Sigmoid colon (tissue), 4 donors: ENCODE measurements at regions not wholly inside any gene's neighbourhood (a gene's known extent, or its start where the extent isn't known, plus 50 kb on each side); places are given as distances from the start of the nearest gene placed in this dataset.

Experiments
- POLR2AphosphoS5 ChIP-seq, 4 donors: sonication (generic); formaldehyde crosslinking; IDR thresholded peaks; one replicate each; pipeline ENCODE4 v1.6.1; 2017; ENCODE audit warnings: antibody characterized with exemption in 4 of 4
- TF ChIP-seq, protein P1 (sequence below), 4 experiments: fragments of 450-650 bp in 3 of 4; fragments of 200-600 bp in 1 of 4; IDR thresholded peaks; one replicate each; pipeline ENCODE4 v1.5.1; 2016 to 2019; ENCODE audit warnings: antibody characterized with exemption in 4 of 4, mild to moderate bottlenecking in 3 of 4, moderate library complexity in 2 of 4

DNA sequence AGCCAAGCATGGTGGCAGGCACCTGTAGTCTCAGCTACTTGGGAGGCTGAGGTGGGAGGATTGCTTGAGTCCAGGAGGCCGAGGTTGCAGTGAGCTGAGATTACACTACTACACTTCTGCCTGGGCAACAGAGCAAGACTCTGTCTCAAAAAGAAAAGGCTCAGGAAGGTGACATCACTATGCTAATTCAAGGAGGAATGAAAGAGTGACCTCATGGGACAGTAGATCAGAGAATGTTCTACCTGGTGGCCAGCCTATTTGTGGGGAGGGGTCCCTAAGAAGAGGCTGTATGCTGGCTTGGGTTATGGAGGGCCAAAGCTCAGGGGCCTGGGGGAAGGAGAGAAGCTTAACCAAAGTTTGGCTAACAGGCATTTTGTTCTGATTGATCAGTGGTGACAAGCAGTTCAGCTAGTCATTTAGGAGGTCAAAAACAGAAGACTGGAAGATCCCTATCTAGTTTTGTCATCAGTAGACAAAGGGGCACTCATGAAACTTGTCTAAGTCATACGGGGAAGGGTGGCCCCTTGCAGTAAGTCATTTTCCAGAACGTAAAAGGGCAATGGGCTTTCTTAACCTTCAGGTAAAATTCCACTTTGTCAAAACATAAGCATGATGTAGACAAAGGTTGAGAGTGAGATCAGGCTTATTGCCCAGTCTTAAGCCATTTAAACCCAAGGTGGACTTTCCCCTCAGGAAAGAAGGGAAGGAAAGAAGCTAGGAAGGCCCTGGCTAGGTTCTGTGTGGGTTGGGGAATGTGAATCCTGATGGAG, 60.8 kb upstream of the EEA1 start:
- TF ChIP-seq, protein P1, sequence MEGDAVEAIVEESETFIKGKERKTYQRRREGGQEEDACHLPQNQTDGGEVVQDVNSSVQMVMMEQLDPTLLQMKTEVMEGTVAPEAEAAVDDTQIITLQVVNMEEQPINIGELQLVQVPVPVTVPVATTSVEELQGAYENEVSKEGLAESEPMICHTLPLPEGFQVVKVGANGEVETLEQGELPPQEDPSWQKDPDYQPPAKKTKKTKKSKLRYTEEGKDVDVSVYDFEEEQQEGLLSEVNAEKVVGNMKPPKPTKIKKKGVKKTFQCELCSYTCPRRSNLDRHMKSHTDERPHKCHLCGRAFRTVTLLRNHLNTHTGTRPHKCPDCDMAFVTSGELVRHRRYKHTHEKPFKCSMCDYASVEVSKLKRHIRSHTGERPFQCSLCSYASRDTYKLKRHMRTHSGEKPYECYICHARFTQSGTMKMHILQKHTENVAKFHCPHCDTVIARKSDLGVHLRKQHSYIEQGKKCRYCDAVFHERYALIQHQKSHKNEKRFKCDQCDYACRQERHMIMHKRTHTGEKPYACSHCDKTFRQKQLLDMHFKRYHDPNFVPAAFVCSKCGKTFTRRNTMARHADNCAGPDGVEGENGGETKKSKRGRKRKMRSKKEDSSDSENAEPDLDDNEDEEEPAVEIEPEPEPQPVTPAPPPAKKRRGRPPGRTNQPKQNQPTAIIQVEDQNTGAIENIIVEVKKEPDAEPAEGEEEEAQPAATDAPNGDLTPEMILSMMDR (IDR thresholded peaks at IDR 0.05) = no peak
- no peak for TF ChIP-seq POLR2AphosphoS5 (IDR thresholded peaks at IDR 0.05)
